Upper lobe of left lung (tissue), 6 donors: ENCODE measurements at regions not wholly inside any gene's neighbourhood (a gene's known extent, or its start where the extent isn't known, plus 50 kb on each side); places are given as distances from the start of the nearest gene placed in this dataset.

Source experiments
- ATAC-seq, 2 donors: fragments of 200-7000 bp; cut with Tn5 transposase; one replicate each; pipeline ENCODE4 v1.9.1; 2022; ENCODE audit warnings: mild to moderate bottlenecking in 2 of 2, moderate library complexity in 2 of 2; ENCODE audit not compliant: low FRiP score in 2 of 2
- DNase-seq, 2 donors: peaks; one replicate each; pipeline ENCODE4 v3.0.0-alpha.2; 2019 to 2020
- H3K27ac ChIP-seq, 4 donors: fragments of 200-600 bp; sonication (generic); one replicate each; pipeline ENCODE4 v1.5.1; 2016 to 2019
- H3K27me3 ChIP-seq, 4 donors: fragments of 200-600 bp; sonication (generic); one replicate each; pipeline ENCODE4 v1.5.1; 2017 to 2019
- H3K36me3 ChIP-seq, 4 donors: fragments of 200-600 bp; sonication (generic); one replicate each; pipeline ENCODE4 v1.5.1; 2016 to 2019
- H3K4me1 ChIP-seq, 4 donors: fragments of 200-600 bp; sonication (generic); one replicate each; pipeline ENCODE4 v1.5.1; 2018 to 2019
- H3K4me3 ChIP-seq, 4 donors: fragments of 200-600 bp; sonication (generic); one replicate each; pipeline ENCODE4 v1.5.1; 2017 to 2019; ENCODE audit warnings: mild to moderate bottlenecking in 2 of 4, moderate library complexity in 1 of 4
- H3K9me3 ChIP-seq, 4 donors: fragments of 200-600 bp; sonication (generic); one replicate each; pipeline ENCODE4 v1.5.1; 2018 to 2019
- EP300 ChIP-seq, 4 donors: sonication (generic); formaldehyde crosslinking; IDR thresholded peaks; one replicate each; pipeline ENCODE4 v1.5.1; 2017; ENCODE audit warnings: antibody characterized with exemption in 4 of 4, control low read depth in 2 of 4
- POLR2A ChIP-seq, 4 donors: fragments of 450-650 bp; IDR thresholded peaks; one replicate each; pipeline ENCODE4 v1.5.1; 2016 to 2017; ENCODE audit warnings: antibody characterized with exemption in 4 of 4, mild to moderate bottlenecking in 2 of 4
- POLR2AphosphoS5 ChIP-seq, 2 donors: sonication (generic); formaldehyde crosslinking; IDR thresholded peaks; one replicate each; pipeline ENCODE4 v1.5.1; 2017; ENCODE audit warnings: antibody characterized with exemption in 2 of 2
- WGBS, 2 donors: methylation state at CpG; one replicate each; pipeline ENCODE4 v1.1.5; 2017 to 2018; 5-methylcytosine and 5-hydroxymethylcytosine counted together
- TF ChIP-seq, protein P1 (sequence below), 6 experiments: fragments of 450-650 bp in 4 of 6; fragments of 200-600 bp in 2 of 6; sonication (generic) in 2 of 6; IDR thresholded peaks; one replicate each; pipeline ENCODE4 v1.5.1; 2016 to 2019; ENCODE audit warnings: antibody characterized with exemption in 6 of 6
- donor health status: DM: no; HTN: no; CAD: no; lungs with moderate emphysema.
- donor health status: DM: no; HTN: yes; CAD: no; lungs with severe emphysema.

DNA sequence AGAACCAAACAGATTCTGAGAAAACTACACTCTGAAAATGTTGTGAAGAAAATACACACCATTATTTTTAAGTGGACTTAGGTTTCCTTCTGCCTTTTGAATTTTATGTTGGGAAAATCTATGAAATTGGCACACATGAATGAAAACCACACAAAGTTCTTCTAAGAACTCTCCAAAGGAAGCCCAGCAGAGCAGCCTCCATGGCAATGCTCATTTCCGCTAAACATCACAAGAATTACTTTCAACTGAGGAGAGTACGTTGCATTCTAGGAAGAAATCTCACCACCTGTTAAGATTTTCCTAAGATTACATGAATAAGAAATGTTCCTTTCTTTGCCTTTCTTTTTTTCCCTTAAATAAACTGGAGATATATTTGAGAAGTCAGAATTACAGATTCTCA is 154.2 kb downstream of the BARHL2 start:
- no peak for ATAC-seq
- TF ChIP-seq EP300 (IDR thresholded peaks at IDR 0.05) (no peak), POLR2A (IDR thresholded peaks at IDR 0.05) (no peak), POLR2AphosphoS5 (IDR thresholded peaks at IDR 0.05) (no peak)
- TF ChIP-seq, protein P1, sequence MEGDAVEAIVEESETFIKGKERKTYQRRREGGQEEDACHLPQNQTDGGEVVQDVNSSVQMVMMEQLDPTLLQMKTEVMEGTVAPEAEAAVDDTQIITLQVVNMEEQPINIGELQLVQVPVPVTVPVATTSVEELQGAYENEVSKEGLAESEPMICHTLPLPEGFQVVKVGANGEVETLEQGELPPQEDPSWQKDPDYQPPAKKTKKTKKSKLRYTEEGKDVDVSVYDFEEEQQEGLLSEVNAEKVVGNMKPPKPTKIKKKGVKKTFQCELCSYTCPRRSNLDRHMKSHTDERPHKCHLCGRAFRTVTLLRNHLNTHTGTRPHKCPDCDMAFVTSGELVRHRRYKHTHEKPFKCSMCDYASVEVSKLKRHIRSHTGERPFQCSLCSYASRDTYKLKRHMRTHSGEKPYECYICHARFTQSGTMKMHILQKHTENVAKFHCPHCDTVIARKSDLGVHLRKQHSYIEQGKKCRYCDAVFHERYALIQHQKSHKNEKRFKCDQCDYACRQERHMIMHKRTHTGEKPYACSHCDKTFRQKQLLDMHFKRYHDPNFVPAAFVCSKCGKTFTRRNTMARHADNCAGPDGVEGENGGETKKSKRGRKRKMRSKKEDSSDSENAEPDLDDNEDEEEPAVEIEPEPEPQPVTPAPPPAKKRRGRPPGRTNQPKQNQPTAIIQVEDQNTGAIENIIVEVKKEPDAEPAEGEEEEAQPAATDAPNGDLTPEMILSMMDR (IDR thresholded peaks at IDR 0.05), result no peak
- H3K4me3 ChIP-seq, result no peak overlapping the region
- no peaks in the 10 kb centered on the region for H3K36me3 ChIP-seq
- H3K27ac ChIP-seq, result no peak overlapping the region
- DNase-seq, result no peak
- 46 to 90% methylated on average over 2 of the region's 2 CpGs for WGBS, 2 donors
- no peaks in the 10 kb centered on the region for H3K4me1 ChIP-seq
- no peaks in the 10 kb centered on the region for H3K9me3 ChIP-seq
- H3K27me3 ChIP-seq, result no peaks in the 10 kb centered on the region

DNA sequence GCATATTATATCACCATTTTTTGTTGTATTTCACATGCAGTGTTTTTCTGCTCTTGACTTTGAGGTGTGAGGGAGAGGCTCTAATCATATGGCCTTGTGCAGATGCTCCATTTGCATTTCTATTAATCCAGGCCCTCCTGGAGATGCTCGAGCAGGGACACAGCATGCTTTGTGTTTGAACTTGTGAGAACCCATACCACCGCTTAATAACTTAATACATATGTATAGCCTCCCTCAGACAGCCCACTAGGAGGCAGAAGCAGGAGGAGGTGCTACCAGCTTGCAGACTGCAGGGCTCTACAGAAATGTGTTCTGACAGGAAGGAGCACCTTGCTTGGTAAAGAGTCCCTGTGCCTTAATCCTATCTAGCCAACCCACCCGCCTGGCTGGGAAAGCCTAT is 155.2 kb downstream of the BARHL2 start:
- WGBS, 2 donors, result 54 to 66% methylated on average over 3 of the region's 3 CpGs
- TF ChIP-seq POLR2AphosphoS5 (IDR thresholded peaks at IDR 0.05) (no peak), POLR2A (IDR thresholded peaks at IDR 0.05) (no peak), EP300 (IDR thresholded peaks at IDR 0.05) (no peak)
- TF ChIP-seq, protein P1 (IDR thresholded peaks at IDR 0.05), result no peak
- no peak for ATAC-seq
- Histone ChIP-seq H3K36me3 (no peaks in the 10 kb centered on the region), H3K27me3 (no peaks in the 10 kb centered on the region), H3K9me3 (no peaks in the 10 kb centered on the region), H3K27ac (no peak overlapping the region), H3K4me1 (no peaks in the 10 kb centered on the region), H3K4me3 (no peak overlapping the region)
- no peak for DNase-seq

GRCh38 chr1:90561103-90561783 is 155.9 kb downstream of the BARHL2 start:
- TF ChIP-seq POLR2A (IDR thresholded peaks at IDR 0.05) (no peak), EP300 (IDR thresholded peaks at IDR 0.05) (no peak), POLR2AphosphoS5 (IDR thresholded peaks at IDR 0.05) (no peak)
- TF ChIP-seq, protein P1 (IDR thresholded peaks at IDR 0.05), result no peak
- WGBS, 2 donors, result 67 to 69% methylated on average over 7 of the region's 7 CpGs
- Histone ChIP-seq H3K27ac (no peak overlapping the region), H3K27me3 (no peaks in the 10 kb centered on the region), H3K4me1 (no peaks in the 10 kb centered on the region), H3K36me3 (no peaks in the 10 kb centered on the region), H3K9me3 (no peaks in the 10 kb centered on the region), H3K4me3 (no peak overlapping the region)
- ATAC-seq, result no peak
- DNase-seq, result no peak

DNA sequence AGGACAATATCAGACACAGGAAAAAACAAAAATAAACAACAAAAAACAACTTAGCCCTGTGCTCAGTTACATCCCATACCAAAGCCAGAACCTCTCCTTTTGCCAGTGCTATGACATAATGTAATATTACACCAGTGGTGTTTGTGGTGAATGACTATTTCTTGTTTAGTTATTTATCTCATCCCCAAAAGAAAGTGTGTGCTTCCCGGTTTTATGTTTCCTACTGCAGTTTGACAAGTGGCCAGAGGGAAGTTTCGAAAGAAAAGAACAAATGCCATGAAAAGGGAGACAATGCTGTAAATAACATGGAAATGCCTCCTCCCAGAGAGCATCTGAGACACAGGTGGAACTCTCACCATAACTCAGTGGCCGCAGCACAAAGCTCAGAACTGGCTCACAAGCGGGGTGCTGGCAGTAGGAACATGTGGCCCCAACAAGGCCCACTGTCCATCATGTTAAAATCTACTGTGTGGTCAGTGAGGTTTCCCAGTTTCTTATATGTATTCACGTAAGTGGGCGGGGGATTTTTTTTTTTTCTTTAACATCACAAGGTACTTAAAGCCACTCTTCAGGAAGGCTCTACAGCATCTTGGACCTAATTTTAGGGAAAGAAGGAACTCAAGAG is 158.2 kb downstream of the BARHL2 start:
- H3K27me3 ChIP-seq, result no peaks in the 10 kb centered on the region
- WGBS, 2 donors, result 77 to 80% methylated on average over 6 of the region's 6 CpGs

More for the DNA sequence above, 158.2 kb downstream of the BARHL2 start:
- Histone ChIP-seq H3K4me3 (no peak overlapping the region), H3K36me3 (no peaks in the 10 kb centered on the region), H3K9me3 (no peaks in the 10 kb centered on the region), H3K27ac (no peak overlapping the region), H3K4me1 (no peaks in the 10 kb centered on the region)
- TF ChIP-seq POLR2AphosphoS5 (IDR thresholded peaks at IDR 0.05) (no peak), EP300 (IDR thresholded peaks at IDR 0.05) (no peak), POLR2A (IDR thresholded peaks at IDR 0.05) (no peak)
- TF ChIP-seq, protein P1 (IDR thresholded peaks at IDR 0.05), result no peak
- ATAC-seq, result no peak
- DNase-seq, result no peak
